Skeletal muscle cell (primary cell): ENCODE measurements at regions not wholly inside any gene's neighbourhood (a gene's known extent, or its start where the extent isn't known, plus 50 kb on each side); places are given as distances from the start of the nearest gene placed in this dataset.

ENCODE experiments used
- DNase-seq: peaks from one replicate; pipeline ENCODE4 v3.0.0-alpha.2; 2010; ENCODE audit warnings: low read depth
- H3K4me3 ChIP-seq: 2 replicates; pipeline ENCODE4 v1.5.1; 2011; ENCODE audit warnings: low read depth, mild to moderate bottlenecking, control low read depth, low read length, moderate library complexity

- no peak overlapping the region for H3K4me3 ChIP-seq
- DNase-seq = no peak
Measured at GRCh38 chr9:3161912-3162311, 318.0 kb upstream of the PUM3 start.

- no peak overlapping the region for H3K4me3 ChIP-seq
Measured at GRCh38 chr9:3157011-3157410, 313.1 kb upstream of the PUM3 start.

GRCh38 chr9:3151672-3152576 lies 308.0 kb upstream of the PUM3 start:
- no peak for DNase-seq
- no peak overlapping the region for H3K4me3 ChIP-seq

More at GRCh38 chr9:3157011-3157410, 313.1 kb upstream of the PUM3 start:
- DNase-seq = no peak

GRCh38 chr9:3150074-3150473 lies 306.2 kb upstream of the PUM3 start:
- no peak overlapping the region for H3K4me3 ChIP-seq

GRCh38 chr9:3138231-3139229 lies 294.6 kb upstream of the PUM3 start:
- no peak for DNase-seq
- no peak overlapping the region for H3K4me3 ChIP-seq

More at GRCh38 chr9:3150074-3150473, 306.2 kb upstream of the PUM3 start:
- peak; percentile 33 for DNase-seq

- no peak for DNase-seq
- no peak overlapping the region for H3K4me3 ChIP-seq
Measured at GRCh38 chr9:3137347-3137695, 293.4 kb upstream of the PUM3 start.

- no peak for DNase-seq
Measured at GRCh38 chr9:3136686-3137346, 292.9 kb upstream of the PUM3 start.

GRCh38 chr9:3136230-3136629 lies 292.3 kb upstream of the PUM3 start:
- no peak for DNase-seq
- no peak overlapping the region for H3K4me3 ChIP-seq

More at GRCh38 chr9:3136686-3137346, 292.9 kb upstream of the PUM3 start:
- H3K4me3 ChIP-seq = no peak overlapping the region

GRCh38 chr9:3127564-3127963 lies 283.7 kb upstream of the PUM3 start:
- no peak overlapping the region for H3K4me3 ChIP-seq
- DNase-seq = no peak

GRCh38 chr9:3125602-3126405 lies 281.9 kb upstream of the PUM3 start:
- no peak overlapping the region for H3K4me3 ChIP-seq
- no peak for DNase-seq

- H3K4me3 ChIP-seq = no peak overlapping the region
- no peak for DNase-seq
Measured at GRCh38 chr9:3124001-3124400, 280.1 kb upstream of the PUM3 start.

GRCh38 chr9:3118081-3118480 lies 274.2 kb upstream of the PUM3 start:
- no peak for DNase-seq
- no peak overlapping the region for H3K4me3 ChIP-seq

GRCh38 chr9:3099646-3100045 lies 255.8 kb upstream of the PUM3 start:
- DNase-seq = no peak
- H3K4me3 ChIP-seq = no peak overlapping the region

GRCh38 chr9:3088219-3088618 lies 244.3 kb upstream of the PUM3 start:
- no peak for DNase-seq
- no peak overlapping the region for H3K4me3 ChIP-seq

- no peak for DNase-seq
- H3K4me3 ChIP-seq = no peak overlapping the region
Measured at GRCh38 chr9:3087697-3088096, 243.8 kb upstream of the PUM3 start.

GRCh38 chr9:3080951-3081350 lies 237.1 kb upstream of the PUM3 start:
- H3K4me3 ChIP-seq = no peak overlapping the region
- no peak for DNase-seq

GRCh38 chr9:3074247-3074646 lies 230.4 kb upstream of the PUM3 start:
- DNase-seq = no peak
- H3K4me3 ChIP-seq = no peak overlapping the region

- DNase-seq = no peak
- H3K4me3 ChIP-seq = no peak overlapping the region
Measured at GRCh38 chr9:3066591-3066990, 222.7 kb upstream of the PUM3 start.
